Panc1 (cell line): ENCODE measurements at regions not wholly inside any gene's neighbourhood (a gene's known extent, or its start where the extent isn't known, plus 50 kb on each side); places are given as distances from the start of the nearest gene placed in this dataset.

Source experiments
- POLR2AphosphoS5 ChIP-seq: IDR thresholded peaks from 2 replicates; pipeline ENCODE4 v1.6.1; 2012; ENCODE audit warnings: mild to moderate bottlenecking, low read depth, low read length, moderate library complexity
- REST ChIP-seq, 2 experiments: IDR thresholded peaks; 2 replicates each; pipeline ENCODE4 v1.6.1; 2011 to 2012; ENCODE audit warnings: low read depth in 2 of 2, control low read depth in 1 of 2, low read length in 1 of 2, mild to moderate bottlenecking in 1 of 2, moderate library complexity in 1 of 2; ENCODE audit not compliant: insufficient read depth in 1 of 2
- SIN3A ChIP-seq: IDR thresholded peaks from 2 replicates; pipeline ENCODE4 v1.6.1; 2012; ENCODE audit warnings: low read depth, mild to moderate bottlenecking, low read length, moderate library complexity, borderline replicate concordance; ENCODE audit not compliant: insufficient read depth
- TCF7L2 ChIP-seq: IDR thresholded peaks from 2 replicates; pipeline ENCODE4 v1.6.1; 2011; ENCODE audit warnings: mild to moderate bottlenecking, low read depth, low read length, inconsistent platforms
- TF ChIP-seq, protein P1 (sequence below): fragments of 450-650 bp; IDR thresholded peaks from 2 replicates; pipeline ENCODE4 v1.5.1; 2017; ENCODE audit warnings: mild to moderate bottlenecking

GRCh38 chr3:83320726-83321125 lies 1559.3 kb upstream of the GBE1 start:
- TF ChIP-seq, protein P1, sequence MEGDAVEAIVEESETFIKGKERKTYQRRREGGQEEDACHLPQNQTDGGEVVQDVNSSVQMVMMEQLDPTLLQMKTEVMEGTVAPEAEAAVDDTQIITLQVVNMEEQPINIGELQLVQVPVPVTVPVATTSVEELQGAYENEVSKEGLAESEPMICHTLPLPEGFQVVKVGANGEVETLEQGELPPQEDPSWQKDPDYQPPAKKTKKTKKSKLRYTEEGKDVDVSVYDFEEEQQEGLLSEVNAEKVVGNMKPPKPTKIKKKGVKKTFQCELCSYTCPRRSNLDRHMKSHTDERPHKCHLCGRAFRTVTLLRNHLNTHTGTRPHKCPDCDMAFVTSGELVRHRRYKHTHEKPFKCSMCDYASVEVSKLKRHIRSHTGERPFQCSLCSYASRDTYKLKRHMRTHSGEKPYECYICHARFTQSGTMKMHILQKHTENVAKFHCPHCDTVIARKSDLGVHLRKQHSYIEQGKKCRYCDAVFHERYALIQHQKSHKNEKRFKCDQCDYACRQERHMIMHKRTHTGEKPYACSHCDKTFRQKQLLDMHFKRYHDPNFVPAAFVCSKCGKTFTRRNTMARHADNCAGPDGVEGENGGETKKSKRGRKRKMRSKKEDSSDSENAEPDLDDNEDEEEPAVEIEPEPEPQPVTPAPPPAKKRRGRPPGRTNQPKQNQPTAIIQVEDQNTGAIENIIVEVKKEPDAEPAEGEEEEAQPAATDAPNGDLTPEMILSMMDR, result no peak
- TF ChIP-seq REST (IDR thresholded peaks at IDR 0.05; ENCODE audit: insufficient read depth in 1 of 2, low read depth in 2 of 2, low read length in 1 of 2), result no peak
- no peak for TF ChIP-seq POLR2AphosphoS5
- TF ChIP-seq SIN3A, result no peak
- no peak for TF ChIP-seq TCF7L2
